GM10266 (cell line): ENCODE measurements at regions not wholly inside any gene's neighbourhood (a gene's known extent, or its start where the extent isn't known, plus 50 kb on each side); places are given as distances from the start of the nearest gene placed in this dataset.

Experiments used
- DNase-seq: peaks from one replicate; pipeline ENCODE4 v3.0.0; 2012; ENCODE audit errors: extremely low spot score
- TF ChIP-seq, protein P1 (sequence below): IDR thresholded peaks from 2 replicates; pipeline ENCODE4 v1.5.1; 2012; ENCODE audit warnings: mild to moderate bottlenecking, low read depth; ENCODE audit not compliant: control insufficient read depth, insufficient read depth; ENCODE audit errors: missing control alignments

DNA sequence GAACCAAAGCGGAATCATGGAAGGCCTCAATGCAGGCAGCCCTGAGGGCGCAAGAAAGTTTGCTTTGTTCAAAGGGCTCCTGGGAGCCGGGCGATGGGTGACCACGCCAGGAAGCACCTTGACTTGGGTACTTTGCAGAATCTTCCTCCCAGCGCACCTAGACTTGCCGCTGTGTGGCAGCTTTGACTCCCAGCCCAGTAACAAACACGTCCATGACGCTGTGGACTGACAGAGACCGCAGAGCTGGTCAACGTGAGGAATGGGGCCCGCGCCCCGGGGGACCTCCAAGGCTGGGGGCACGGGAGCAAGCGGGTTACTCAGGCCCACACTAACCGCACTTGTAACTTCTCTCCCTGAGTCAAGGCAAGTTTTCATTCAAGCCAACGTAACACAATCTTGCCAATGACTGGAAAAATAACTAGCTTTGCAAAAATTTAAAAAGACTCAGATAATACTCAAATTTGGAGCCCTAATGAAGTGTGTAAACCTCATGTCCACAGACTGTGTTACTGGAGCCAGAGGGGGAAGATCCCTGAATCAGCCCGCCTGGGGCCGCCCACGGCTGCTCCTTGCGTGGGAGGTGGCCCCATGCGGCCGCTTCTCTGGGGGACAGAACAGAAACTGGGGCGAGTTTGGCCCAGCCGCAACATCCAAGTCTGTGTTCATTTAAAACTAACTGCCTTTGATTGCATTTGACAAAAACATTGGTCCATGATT is 130.8 kb downstream of the DNAJB6 start:
- TF ChIP-seq, protein P1, sequence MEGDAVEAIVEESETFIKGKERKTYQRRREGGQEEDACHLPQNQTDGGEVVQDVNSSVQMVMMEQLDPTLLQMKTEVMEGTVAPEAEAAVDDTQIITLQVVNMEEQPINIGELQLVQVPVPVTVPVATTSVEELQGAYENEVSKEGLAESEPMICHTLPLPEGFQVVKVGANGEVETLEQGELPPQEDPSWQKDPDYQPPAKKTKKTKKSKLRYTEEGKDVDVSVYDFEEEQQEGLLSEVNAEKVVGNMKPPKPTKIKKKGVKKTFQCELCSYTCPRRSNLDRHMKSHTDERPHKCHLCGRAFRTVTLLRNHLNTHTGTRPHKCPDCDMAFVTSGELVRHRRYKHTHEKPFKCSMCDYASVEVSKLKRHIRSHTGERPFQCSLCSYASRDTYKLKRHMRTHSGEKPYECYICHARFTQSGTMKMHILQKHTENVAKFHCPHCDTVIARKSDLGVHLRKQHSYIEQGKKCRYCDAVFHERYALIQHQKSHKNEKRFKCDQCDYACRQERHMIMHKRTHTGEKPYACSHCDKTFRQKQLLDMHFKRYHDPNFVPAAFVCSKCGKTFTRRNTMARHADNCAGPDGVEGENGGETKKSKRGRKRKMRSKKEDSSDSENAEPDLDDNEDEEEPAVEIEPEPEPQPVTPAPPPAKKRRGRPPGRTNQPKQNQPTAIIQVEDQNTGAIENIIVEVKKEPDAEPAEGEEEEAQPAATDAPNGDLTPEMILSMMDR = no peak
- DNase-seq = no peak

DNA sequence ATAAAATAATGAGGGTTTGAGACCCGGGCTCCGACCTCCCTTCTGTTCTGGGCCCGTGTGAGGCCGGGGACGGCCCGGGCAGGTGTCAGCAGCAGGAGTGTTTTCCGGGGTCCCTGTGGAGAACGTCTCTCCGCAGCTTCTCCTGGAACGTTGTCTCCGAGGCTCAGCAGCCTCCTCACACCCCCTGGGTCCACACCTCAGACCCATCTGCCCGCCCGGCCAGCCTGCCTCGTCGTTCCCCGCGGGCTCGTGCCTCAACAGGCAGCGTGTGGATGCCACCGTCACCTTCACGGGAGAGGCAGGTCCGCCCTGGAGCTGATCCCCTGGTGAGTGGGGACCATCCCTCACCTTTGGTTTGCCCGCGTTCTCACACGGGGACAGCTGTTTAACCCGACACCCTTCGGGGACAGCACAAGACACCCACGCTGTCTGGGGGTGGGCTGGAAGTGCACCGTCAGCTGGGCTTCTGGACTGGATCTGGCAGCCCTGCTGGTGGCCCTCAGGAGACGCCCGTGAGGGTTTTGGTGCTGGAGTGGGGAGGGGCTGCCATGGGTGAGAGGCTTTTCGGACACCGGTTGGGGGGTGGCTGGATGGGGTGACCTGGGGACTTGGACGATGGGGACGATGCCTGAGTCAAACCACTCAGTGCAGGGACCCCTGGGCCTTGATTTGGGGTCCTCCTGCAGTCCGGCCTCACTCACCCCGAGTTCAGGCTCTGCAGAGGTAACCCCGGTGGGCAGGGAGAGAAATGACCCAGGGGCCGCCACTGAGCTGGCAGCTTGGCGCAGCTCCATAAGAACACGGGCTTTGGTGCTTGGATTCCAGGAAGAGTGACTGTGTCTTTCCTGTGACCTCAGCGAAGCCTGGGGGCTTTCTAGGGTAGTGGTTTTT is 131.7 kb downstream of the DNAJB6 start:
- TF ChIP-seq, protein P1 = no peak
- DNase-seq = no peak

DNA sequence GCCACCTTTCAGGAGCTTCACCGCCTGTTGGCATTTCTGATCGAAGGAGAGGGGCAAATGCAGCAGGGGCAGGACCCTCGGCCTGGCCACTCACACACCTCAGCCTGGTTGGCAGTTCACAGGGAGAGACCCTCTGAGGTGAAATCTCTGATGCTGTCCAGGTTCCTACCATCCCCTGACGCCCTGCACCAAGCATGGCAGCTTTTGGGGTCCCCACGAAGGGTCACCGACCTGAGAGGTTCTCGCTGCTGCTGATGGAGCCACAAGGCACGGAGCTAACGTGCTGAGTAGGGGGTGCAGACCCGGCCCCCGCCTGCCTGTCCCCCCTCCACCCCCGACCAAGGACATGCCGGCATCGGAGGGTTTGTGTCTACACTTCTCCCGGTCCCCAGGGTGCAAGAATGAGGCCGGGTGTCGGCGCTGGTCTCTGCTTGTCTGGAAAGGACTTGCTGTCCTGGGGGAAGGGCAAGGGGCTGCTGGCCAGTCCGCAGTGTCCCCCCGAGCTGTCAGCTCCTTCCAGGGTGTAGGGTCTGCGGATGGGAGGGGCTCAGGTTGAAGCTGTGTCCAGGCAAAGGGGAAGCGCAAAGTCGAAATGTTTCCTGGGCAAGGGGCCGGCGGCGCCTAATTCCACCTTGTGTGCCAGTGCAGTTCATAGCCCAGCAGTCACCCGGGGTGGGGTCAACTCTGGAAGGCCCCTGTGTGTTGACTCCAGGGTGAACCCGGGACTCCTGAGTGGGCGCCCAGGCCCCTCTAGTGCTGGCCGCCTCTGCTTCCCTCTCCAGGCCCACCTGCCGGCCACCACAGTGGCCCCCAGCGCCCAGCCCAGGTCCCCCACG is 132.6 kb downstream of the DNAJB6 start:
- TF ChIP-seq, protein P1 = no peak
- no peak for DNase-seq

DNA sequence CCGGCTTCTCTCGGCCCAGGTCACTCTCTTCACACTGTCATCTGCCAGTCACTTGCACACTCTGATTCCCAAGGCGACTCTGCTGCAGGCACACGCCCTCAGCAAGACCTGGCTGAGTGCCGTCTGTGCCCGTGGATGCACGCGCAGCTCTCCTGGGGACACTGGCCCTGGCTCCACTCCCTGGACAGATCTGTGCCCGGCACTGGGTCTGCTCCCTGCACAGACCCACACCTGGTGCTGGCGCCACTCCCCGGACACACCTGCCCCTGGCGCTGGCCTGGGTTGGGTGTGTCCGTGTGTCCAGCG is 133.2 kb downstream of the DNAJB6 start:
- no peak for DNase-seq
- TF ChIP-seq, protein P1 = no peak

DNA sequence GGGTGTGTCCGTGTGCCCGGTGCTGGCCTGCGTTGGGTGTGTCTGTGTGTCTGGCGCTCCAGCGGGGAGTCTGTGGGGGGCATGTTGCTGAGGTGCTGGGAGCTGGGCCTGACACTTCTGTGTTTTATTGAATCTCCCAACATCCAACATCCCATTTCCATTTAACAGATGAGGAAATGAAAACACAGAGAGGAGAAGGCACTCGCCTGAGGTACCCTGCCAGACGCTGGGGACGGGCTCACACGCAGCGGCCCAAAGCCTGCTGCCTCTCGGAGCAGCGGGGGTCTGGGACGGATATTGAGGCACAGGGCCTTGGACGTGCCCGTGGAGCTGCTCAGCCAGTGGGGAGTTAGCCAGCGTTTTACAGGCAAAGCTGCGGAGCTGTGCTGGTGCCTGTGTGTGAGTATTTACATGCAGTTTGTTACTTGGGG is 133.9 kb downstream of the DNAJB6 start:
- TF ChIP-seq, protein P1 = no peak
- DNase-seq = no peak

DNA sequence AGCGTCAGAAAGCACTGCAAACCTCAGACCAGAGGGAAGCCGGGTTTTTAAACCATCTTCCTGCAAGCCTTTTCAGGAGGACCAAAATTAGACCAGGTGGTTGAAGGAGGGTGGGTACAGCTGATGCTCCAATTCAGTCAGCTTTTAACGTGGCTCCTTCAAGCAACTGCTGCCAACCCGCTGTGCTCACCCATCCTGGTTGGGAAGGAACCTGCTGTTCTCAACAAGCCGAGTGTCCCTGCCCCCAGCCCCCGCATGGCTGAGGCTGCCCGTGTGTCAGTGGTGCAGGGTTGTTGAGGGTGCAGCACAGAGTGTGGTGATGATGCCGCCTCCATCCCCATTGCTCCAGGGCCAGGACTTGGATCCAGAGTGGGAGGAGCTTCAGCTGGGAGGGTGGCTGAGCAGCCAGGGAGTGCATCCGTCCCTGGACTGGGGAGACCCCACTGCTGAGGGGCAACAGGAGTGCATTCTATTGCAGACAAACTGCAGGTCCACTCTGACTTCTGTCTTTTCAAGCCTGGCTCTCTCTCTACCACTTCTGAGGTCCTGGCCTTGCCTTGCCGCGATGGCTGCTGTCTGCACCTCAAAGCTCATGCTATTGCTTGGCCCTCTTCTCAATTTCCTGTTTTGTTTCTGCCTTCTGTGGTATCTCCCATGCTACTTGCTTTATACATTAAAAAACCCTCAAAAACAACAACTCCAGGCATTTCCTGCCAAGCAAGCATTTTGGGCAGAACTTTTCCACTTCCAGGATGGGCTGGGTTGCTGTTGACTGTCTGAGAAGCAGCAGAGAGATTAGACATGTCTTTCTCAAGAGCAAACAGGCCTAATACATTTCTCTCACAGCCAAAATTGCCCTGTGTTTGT is 134.7 kb downstream of the DNAJB6 start:
- TF ChIP-seq, protein P1 = no peak
- no peak for DNase-seq
